Mesendoderm (in vitro differentiated cells): ENCODE measurements at regions not wholly inside any gene's neighbourhood (a gene's known extent, or its start where the extent isn't known, plus 50 kb on each side); places are given as distances from the start of the nearest gene placed in this dataset.

Experiments
- DNase-seq: peaks from one replicate; pipeline ENCODE4 v3.0.0; 2013
- H2AK5ac ChIP-seq: 2 replicates; pipeline ENCODE4 v1.6.1; 2013; ENCODE audit warnings: low read length, inconsistent platforms
- H2BK120ac ChIP-seq: 2 replicates; pipeline ENCODE4 v1.6.1; 2013; ENCODE audit warnings: low read depth, mild to moderate bottlenecking, low read length, moderate library complexity, mixed read lengths
- H2BK15ac ChIP-seq: replicated peaks from 2 replicates; pipeline ENCODE4 v1.6.1; 2013; ENCODE audit warnings: low read depth, mild to moderate bottlenecking, moderate library complexity
- H2BK5ac ChIP-seq: 2 replicates; pipeline ENCODE4 v1.6.1; 2013; ENCODE audit warnings: low read length, inconsistent platforms
- H3K18ac ChIP-seq: 2 replicates; pipeline ENCODE4 v1.6.1; 2013; ENCODE audit warnings: mild to moderate bottlenecking, low read length, mixed read lengths
- H3K23ac ChIP-seq: one replicate; pipeline ENCODE4 v1.6.1; 2013; ENCODE audit warnings: low read length
- H3K27ac ChIP-seq: 2 replicates; pipeline ENCODE4 v1.5.1; 2013; ENCODE audit warnings: low read depth, mild to moderate bottlenecking, inconsistent platforms, low read length, moderate library complexity
- H3K27me3 ChIP-seq: 2 replicates; pipeline ENCODE4 v1.6.1; 2013; ENCODE audit warnings: low read length, control low read depth, mild to moderate bottlenecking, inconsistent platforms; ENCODE audit not compliant: insufficient read depth, poor library complexity
- H3K36me3 ChIP-seq: 2 replicates; pipeline ENCODE4 v1.6.1; 2013; ENCODE audit warnings: low read length, inconsistent platforms; ENCODE audit not compliant: control insufficient read depth, insufficient read depth
- H3K4ac ChIP-seq: one replicate; pipeline ENCODE4 v1.6.1; 2013; ENCODE audit warnings: low read depth, mild to moderate bottlenecking, low read length, moderate library complexity
- H3K4me1 ChIP-seq: 2 replicates; pipeline ENCODE4 v1.6.1; 2013; ENCODE audit warnings: low read depth, low read length, inconsistent platforms; ENCODE audit not compliant: control insufficient read depth
- H3K4me2 ChIP-seq: 2 replicates; pipeline ENCODE4 v1.6.1; 2013; ENCODE audit warnings: low read length
- H3K4me3 ChIP-seq: 2 replicates; pipeline ENCODE4 v1.5.1; 2013; ENCODE audit warnings: mild to moderate bottlenecking, low read length
- H3K56ac ChIP-seq: one replicate; pipeline ENCODE4 v1.6.1; 2013; ENCODE audit warnings: low read length
- H3K79me1 ChIP-seq: 2 replicates; pipeline ENCODE4 v1.6.1; 2013; ENCODE audit warnings: low read length, inconsistent platforms
- H3K79me2 ChIP-seq: 2 replicates; pipeline ENCODE4 v1.6.1; 2013; ENCODE audit warnings: mild to moderate bottlenecking, low read length; ENCODE audit not compliant: control insufficient read depth, insufficient read depth
- H3K9ac ChIP-seq: 2 replicates; pipeline ENCODE4 v1.6.1; 2013; ENCODE audit warnings: low read length, inconsistent platforms
- H4K5ac ChIP-seq: one replicate; pipeline ENCODE4 v1.6.1; 2013; ENCODE audit warnings: low read length
- H4K8ac ChIP-seq: one replicate; pipeline ENCODE4 v1.6.1; 2013; ENCODE audit warnings: low read depth, mild to moderate bottlenecking, control low read depth, low read length, moderate library complexity
- WGBS: extraction: QIAGEN DNeasy Blood & Tissue Kit; methylation state at CpG from one replicate; pipeline ENCODE4 v1.1.7; 2013; ENCODE audit warnings: low lambda C conversion rate, missing lambda C conversion rate; ENCODE audit not compliant: insufficient coverage; ENCODE audit errors: extremely low coverage; 5-methylcytosine and 5-hydroxymethylcytosine counted together

GRCh38 chr11:70550456-70551195 lies 152.3 kb downstream of the CTTN start:
- no peaks in the 10 kb centered on the region for H3K79me2 ChIP-seq
- H3K27me3 ChIP-seq, result no peaks in the 10 kb centered on the region
- no peak overlapping the region for H3K4me3 ChIP-seq
- H2BK15ac ChIP-seq, result no peak overlapping the region
- no peak overlapping the region for H3K27ac ChIP-seq
- H3K4me2 ChIP-seq, result no peak overlapping the region
- H2AK5ac ChIP-seq, result no peak overlapping the region
- H4K8ac ChIP-seq, result no peak overlapping the region
- no peak overlapping the region for H3K18ac ChIP-seq
- H2BK120ac ChIP-seq, result no peak overlapping the region
- no peaks in the 10 kb centered on the region for H3K79me1 ChIP-seq
- no peaks in the 10 kb centered on the region for H3K36me3 ChIP-seq
- H3K4me1 ChIP-seq, result peaks cover 3% of the 10 kb centered on the region
- H3K56ac ChIP-seq, result no peak overlapping the region
- H3K23ac ChIP-seq, result no peak overlapping the region
- no peak overlapping the region for H4K5ac ChIP-seq
- no peak overlapping the region for H2BK5ac ChIP-seq
- no CpG with 5 or more reads among the region's 22 CpGs for WGBS
- no peak overlapping the region for H3K9ac ChIP-seq
- no peak overlapping the region for H3K4ac ChIP-seq
- no peak for DNase-seq

- H3K4me2 ChIP-seq, result no peak overlapping the region
- H3K27ac ChIP-seq, result no peak overlapping the region
- H3K4me1 ChIP-seq, result no peaks in the 10 kb centered on the region
- no peak overlapping the region for H3K56ac ChIP-seq
- H4K8ac ChIP-seq, result no peak overlapping the region
- no peak overlapping the region for H3K18ac ChIP-seq
- no peak overlapping the region for H4K5ac ChIP-seq
- no peak overlapping the region for H3K4me3 ChIP-seq
- no peaks in the 10 kb centered on the region for H3K79me1 ChIP-seq
- H3K79me2 ChIP-seq, result no peaks in the 10 kb centered on the region
- DNase-seq, result peak; percentile 88
- no CpG with 5 or more reads among the region's 23 CpGs for WGBS
- no peak overlapping the region for H2BK120ac ChIP-seq
- no peak overlapping the region for H2BK15ac ChIP-seq
- no peak overlapping the region for H3K4ac ChIP-seq
- H2BK5ac ChIP-seq, result no peak overlapping the region
- no peak overlapping the region for H3K9ac ChIP-seq
- no peak overlapping the region for H3K23ac ChIP-seq
- no peak overlapping the region for H2AK5ac ChIP-seq
- H3K36me3 ChIP-seq, result no peaks in the 10 kb centered on the region
- H3K27me3 ChIP-seq, result no peaks in the 10 kb centered on the region
Observed at GRCh38 chr11:70551351-70552166, 153.2 kb downstream of the CTTN start.

GRCh38 chr11:70552167-70553150 lies 154.1 kb downstream of the CTTN start:
- no peak overlapping the region for H2BK120ac ChIP-seq
- no peaks in the 10 kb centered on the region for H3K4me1 ChIP-seq
- H3K4ac ChIP-seq, result no peak overlapping the region
- no peaks in the 10 kb centered on the region for H3K79me2 ChIP-seq
- no peak overlapping the region for H3K27ac ChIP-seq
- H3K36me3 ChIP-seq, result no peaks in the 10 kb centered on the region
- H4K8ac ChIP-seq, result no peak overlapping the region
- H3K9ac ChIP-seq, result no peak overlapping the region
- H3K23ac ChIP-seq, result no peak overlapping the region
- no CpG with 5 or more reads among the region's 34 CpGs for WGBS
- no peak overlapping the region for H3K4me2 ChIP-seq
- H3K79me1 ChIP-seq, result no peaks in the 10 kb centered on the region
- no peak overlapping the region for H4K5ac ChIP-seq
- H3K56ac ChIP-seq, result no peak overlapping the region
- DNase-seq, result no peak
- no peak overlapping the region for H2AK5ac ChIP-seq
- no peak overlapping the region for H3K18ac ChIP-seq
- no peak overlapping the region for H3K4me3 ChIP-seq
- H2BK15ac ChIP-seq, result no peak overlapping the region
- no peak overlapping the region for H2BK5ac ChIP-seq
- no peaks in the 10 kb centered on the region for H3K27me3 ChIP-seq

- Histone ChIP-seq H3K27ac (no peak overlapping the region), H2BK120ac (no peak overlapping the region), H3K56ac (no peak overlapping the region), H4K8ac (no peak overlapping the region), H3K18ac (no peak overlapping the region), H3K4me2 (no peak overlapping the region), H3K27me3 (no peaks in the 10 kb centered on the region), H2BK5ac (no peak overlapping the region), H2AK5ac (no peak overlapping the region), H3K4ac (no peak overlapping the region), H3K4me3 (no peak overlapping the region), H3K79me1 (no peaks in the 10 kb centered on the region), H3K23ac (no peak overlapping the region), H3K79me2 (no peaks in the 10 kb centered on the region), H3K9ac (no peak overlapping the region), H4K5ac (no peak overlapping the region), H2BK15ac (no peak overlapping the region), H3K4me1 (no peaks in the 10 kb centered on the region), H3K36me3 (no peaks in the 10 kb centered on the region)
- WGBS, result no CpG with 5 or more reads among the region's 5 CpGs
- no peak for DNase-seq
Observed at GRCh38 chr11:70555078-70555477, 156.7 kb downstream of the CTTN start.

GRCh38 chr11:70556884-70557741 lies 158.8 kb downstream of the CTTN start:
- H3K27ac ChIP-seq, result no peak overlapping the region
- peak; percentile 58 for DNase-seq
- whole genome bisulfite sequencing, result no CpG with 5 or more reads among the region's 8 CpGs

More at GRCh38 chr11:70556884-70557741, 158.8 kb downstream of the CTTN start:
- H4K8ac ChIP-seq, result no peak overlapping the region
- H3K4ac ChIP-seq, result no peak overlapping the region
- H3K4me3 ChIP-seq, result no peak overlapping the region
- H3K23ac ChIP-seq, result no peak overlapping the region
- no peaks in the 10 kb centered on the region for H3K36me3 ChIP-seq
- no peaks in the 10 kb centered on the region for H3K27me3 ChIP-seq
- no peak overlapping the region for H3K9ac ChIP-seq
- H3K56ac ChIP-seq, result no peak overlapping the region
- H2BK120ac ChIP-seq, result no peak overlapping the region
- H2AK5ac ChIP-seq, result no peak overlapping the region
- H3K18ac ChIP-seq, result no peak overlapping the region
- H4K5ac ChIP-seq, result no peak overlapping the region
- no peak overlapping the region for H2BK5ac ChIP-seq
- no peaks in the 10 kb centered on the region for H3K4me1 ChIP-seq
- H3K79me1 ChIP-seq, result no peaks in the 10 kb centered on the region
- H3K79me2 ChIP-seq, result no peaks in the 10 kb centered on the region
- H3K4me2 ChIP-seq, result no peak overlapping the region
- no peak overlapping the region for H2BK15ac ChIP-seq
